Spleen (tissue), 7 donors: ENCODE measurements at regions not wholly inside any gene's neighbourhood (a gene's known extent, or its start where the extent isn't known, plus 50 kb on each side); places are given as distances from the start of the nearest gene placed in this dataset.

ENCODE experiments used
- POLR2A ChIP-seq, 3 donors: fragments of 450-650 bp; IDR thresholded peaks; one replicate each; pipeline ENCODE4 v1.5.1; 2017; ENCODE audit warnings: antibody characterized with exemption in 3 of 3, mild to moderate bottlenecking in 1 of 3
- TF ChIP-seq, protein P1 (sequence below), 11 experiments: fragments of 200-600 bp in 7 of 11; fragments of 450-650 bp in 4 of 11; sonication (generic) in 4 of 11; IDR thresholded peaks in 8 of 11; conservative IDR thresholded peaks in 3 of 11; 1 replicate in 7 of 11; 2 replicates in 4 of 11; pipeline versions ENCODE4 v1.4.0 to v1.8.0; 2016 to 2021; ENCODE audit warnings: antibody characterized with exemption in 11 of 11, inconsistent platforms in 4 of 11, mild to moderate bottlenecking in 1 of 11
- donor health status: DM: no; HTN: no; CAD: no; lungs with moderate emphysema.
- donor health status: DM: no; HTN: no; CAD: no.
- donor health status: DM: no; HTN: no; CAD: no.

DNA sequence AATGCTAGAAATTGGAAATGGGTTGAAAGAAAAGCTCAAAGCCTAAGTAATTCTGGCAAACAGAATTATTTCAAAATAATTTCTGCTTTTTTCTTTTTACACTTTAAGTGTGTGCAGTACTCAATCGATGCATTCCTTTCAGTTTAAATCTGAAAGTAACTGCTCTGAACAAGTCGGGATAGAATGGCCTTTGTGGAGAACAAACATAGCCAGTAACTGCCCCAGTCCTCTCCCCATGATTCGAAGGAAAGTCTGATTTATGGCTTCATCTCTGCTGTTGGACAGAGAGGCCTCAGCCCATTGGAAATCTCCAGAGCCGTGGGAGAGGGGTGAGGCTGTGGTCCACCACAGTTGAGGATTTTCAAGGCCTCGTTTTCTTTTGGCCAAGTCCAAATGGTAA is 174.0 kb upstream of the TLL1 start:
- TF ChIP-seq, protein P1, sequence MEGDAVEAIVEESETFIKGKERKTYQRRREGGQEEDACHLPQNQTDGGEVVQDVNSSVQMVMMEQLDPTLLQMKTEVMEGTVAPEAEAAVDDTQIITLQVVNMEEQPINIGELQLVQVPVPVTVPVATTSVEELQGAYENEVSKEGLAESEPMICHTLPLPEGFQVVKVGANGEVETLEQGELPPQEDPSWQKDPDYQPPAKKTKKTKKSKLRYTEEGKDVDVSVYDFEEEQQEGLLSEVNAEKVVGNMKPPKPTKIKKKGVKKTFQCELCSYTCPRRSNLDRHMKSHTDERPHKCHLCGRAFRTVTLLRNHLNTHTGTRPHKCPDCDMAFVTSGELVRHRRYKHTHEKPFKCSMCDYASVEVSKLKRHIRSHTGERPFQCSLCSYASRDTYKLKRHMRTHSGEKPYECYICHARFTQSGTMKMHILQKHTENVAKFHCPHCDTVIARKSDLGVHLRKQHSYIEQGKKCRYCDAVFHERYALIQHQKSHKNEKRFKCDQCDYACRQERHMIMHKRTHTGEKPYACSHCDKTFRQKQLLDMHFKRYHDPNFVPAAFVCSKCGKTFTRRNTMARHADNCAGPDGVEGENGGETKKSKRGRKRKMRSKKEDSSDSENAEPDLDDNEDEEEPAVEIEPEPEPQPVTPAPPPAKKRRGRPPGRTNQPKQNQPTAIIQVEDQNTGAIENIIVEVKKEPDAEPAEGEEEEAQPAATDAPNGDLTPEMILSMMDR (IDR thresholded peaks at IDR 0.05 in 8 of 11, conservative IDR thresholded peaks at IDR 0.05 in 3 of 11), result no peak
- no peak for TF ChIP-seq POLR2A (IDR thresholded peaks at IDR 0.05)
